NCI-H1694 treated with DMSO at 0.1 percent for 48 hours (cell line): ENCODE measurements at regions not wholly inside any gene's neighbourhood (a gene's known extent, or its start where the extent isn't known, plus 50 kb on each side); places are given as distances from the start of the nearest gene placed in this dataset.

Experiments used
- DNase-seq: peaks from one replicate; lab custom pipeline; 2025; lab: John Stamatoyannopoulos, UW

GRCh38 chr16:79372503-79373184, 227.9 kb downstream of the MAF start:
- DNase-seq, result no peak

GRCh38 chr16:79370736-79371135, 229.8 kb downstream of the MAF start:
- DNase-seq, result no peak

DNA sequence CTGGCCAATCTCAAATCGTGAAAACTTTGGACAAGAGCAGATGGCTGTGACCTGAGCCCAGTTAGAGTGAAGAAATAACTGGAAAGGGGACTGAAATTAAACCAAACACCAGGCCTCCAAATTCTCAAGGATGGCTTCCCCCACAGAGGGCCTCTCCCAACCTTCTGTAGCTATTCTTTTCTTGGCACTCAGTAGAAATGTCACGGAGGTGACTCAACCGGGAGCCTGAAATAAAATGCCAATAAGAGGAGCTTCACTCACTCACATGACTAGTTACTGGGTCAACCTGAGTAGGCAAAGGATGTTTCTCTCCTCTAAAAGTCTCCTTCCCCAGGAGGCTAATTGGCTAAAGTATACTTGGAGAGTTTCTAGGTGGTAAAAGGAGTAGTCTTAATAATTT, 230.7 kb downstream of the MAF start:
- no peak for DNase-seq

DNA sequence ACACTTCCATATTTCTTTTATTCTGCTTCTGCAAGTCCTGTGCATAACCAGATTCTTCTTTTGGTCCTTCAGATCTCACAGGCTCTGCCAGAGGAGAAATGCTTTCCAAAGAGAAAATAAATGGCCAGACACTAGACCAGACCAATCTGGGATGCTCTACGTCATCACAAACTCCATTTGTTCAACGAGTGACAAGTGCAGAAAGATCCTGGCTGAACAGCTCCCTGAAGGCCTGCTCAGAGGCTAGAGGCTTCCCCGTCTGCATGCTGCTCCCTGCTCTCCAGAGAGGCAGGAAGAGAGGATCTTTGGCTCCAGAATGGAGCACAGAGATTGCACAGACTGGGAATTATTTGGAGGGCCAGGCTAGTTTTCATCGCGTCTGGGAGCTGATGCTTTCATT, 232.7 kb downstream of the MAF start:
- DNase-seq, result no peak

DNA sequence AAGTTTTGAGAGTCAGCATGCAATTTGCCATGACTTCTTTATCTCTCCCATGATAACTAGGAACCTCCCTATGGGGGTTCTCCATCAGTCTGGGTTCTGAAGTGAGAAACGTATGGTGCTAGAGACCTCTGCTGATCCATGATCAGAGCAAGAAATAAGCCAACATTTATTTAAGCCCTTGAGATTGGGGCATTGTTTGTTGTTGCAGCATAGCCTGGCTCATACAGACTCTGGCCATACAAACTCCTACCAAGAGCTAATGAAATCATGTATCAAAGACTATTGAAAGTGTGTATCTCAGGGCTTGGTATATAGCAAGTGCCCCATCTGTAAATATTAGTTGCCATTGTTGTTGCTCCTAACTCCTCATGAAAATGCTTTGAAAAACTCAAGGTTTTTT, 233.9 kb downstream of the MAF start:
- no peak for DNase-seq

- DNase-seq, result no peak
Measured at GRCh38 chr16:79365702-79366101, 234.8 kb downstream of the MAF start.

- DNase-seq, result no peak
Measured at GRCh38 chr16:79363484-79363883, 237.1 kb downstream of the MAF start.

GRCh38 chr16:79363035-79363434, 237.5 kb downstream of the MAF start:
- no peak for DNase-seq

DNA sequence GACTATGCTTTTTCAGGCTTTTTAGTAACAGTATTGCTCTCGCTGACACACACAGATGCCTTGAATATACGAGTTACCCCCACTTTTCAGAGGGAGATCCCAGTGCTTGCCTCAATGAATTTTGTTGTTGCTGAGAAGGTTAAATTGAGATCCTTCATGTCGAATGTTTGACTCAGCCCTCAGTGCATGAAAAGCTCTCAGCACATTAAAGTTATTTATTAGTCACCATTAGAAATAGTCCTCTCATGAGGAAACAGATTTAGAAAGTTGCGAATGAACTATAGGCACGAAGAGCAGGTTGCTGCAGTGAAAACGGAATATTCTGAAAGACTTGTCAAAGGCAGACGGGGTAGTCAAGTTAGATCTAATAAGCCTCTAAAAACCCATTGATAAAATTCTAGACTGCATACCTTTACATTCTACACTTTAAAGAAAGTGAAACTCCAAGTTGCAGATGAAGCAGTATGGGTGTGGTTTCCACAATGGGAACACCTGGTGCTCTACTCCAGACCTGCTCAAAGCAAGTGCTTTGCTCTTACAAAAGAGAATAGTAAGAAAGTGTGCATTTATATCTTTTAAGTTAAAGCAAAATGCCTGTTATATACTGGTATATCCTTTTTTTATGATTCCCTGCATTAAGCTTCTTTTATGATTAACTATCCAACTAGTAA, 238.1 kb downstream of the MAF start:
- DNase-seq, result no peak

- DNase-seq, result no peak
Measured at GRCh38 chr16:79361132-79361751, 239.3 kb downstream of the MAF start.

DNA sequence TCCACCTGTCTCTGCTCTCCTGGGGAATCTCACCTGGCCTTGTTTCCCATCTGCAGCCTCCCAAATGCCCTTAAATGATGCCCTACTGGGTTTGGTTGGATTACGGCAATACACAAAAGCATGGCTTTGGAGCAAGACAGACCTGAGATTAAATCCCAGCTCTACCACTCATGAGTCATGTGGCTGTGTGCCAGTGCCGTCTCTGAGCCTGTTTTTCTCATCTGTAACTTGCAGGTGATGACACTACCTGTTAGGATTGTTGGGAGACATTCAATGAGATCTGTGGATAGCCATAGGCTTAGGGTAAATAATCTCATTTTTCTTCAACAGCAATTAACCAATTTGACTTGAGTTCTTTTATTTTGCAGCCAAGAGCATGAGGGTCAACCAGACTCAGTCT, 240.3 kb downstream of the MAF start:
- DNase-seq, result no peak

GRCh38 chr16:79359082-79359481, 241.5 kb downstream of the MAF start:
- no peak for DNase-seq

DNA sequence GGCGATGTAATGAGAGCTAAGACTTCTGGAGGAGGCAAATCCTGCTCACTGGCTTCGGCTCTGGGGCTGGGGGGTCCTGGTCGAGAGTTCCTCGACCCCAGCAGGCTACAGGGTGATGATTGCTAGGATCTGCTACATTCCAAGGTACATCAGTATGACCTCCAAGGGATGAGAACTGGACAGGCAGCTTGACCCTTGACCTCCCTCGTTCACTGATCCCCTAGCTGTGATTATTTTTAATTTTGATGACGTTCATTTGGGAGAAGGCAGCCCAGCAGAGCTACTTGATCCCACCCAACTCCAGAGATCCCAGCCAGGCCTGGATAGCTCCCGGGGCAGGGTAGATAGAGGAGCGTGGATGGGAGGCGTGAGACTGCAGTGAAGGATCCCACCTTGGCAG, 242.3 kb downstream of the MAF start:
- no peak for DNase-seq

DNA sequence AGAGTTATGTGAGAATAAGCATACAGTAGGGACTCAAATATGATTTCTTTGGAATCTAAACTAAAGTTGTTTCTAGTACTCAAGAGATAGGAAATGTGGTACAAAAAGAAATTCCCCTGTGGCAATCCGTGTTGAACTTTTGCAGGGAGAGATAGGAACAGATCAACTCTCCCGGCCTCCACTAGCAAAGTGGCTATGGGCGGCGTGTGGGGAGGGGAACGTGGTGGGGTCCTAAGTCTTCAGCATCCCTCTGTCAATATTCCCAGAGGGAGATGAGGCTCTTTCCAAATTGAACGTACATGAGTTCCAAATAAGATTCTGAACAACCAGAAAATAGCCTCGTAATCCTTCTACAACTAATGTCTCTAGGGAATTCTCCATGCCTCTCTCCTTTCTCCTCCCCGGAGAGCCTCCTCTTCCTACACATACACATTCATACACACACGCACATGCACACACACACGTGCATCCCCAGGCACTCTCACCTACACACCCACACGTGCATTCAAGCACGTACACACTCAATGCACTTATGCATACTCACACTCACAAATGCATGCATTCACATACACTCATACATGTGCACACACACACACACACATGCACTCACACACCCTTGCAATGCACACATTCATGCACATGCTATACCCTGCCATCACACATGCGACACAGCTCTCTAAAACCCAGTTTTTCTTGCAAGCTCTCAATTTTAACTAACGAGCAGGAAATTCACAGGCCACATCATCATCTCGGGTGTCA, 244.8 kb downstream of the MAF start:
- no peak for DNase-seq

DNA sequence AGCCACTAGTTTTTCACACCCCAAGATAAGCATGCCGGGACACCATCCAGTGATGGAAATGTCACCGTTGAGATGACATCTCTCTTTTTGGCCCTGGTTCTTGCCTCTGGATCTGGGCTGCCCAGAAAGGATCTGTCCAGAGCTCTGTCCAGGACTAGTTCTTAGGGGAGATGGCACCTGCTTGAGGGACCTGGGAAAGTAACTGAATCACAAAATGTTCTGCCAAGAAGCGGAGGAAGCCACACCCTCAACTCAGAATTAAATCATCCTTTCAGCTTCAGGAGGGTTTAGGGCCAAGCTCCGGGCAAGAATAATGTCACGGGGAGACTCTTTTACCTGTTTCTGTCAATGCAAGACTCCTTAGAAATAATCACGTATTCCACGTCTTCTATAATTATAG, 248.6 kb downstream of the MAF start:
- DNase-seq, result no peak

DNA sequence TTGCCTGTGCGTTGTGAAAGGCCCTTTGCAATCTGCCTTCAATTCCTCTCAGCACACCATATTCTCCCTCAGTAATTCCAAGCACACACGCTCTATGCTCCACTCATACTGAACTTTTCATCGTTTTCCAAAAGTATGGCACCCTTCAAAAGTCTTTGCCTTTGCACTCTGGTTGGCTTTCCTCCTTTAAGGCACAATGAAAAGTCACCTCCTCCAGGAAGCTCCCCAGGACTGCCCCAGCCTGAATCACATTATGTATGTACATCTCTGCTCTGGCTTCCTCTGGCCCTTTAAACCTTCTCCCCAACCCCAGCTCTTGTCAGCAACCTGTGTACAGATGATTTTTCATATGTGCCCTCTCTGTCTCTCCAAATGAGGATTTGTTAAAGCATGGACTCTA, 250.7 kb downstream of the MAF start:
- no peak for DNase-seq

- DNase-seq, result no peak
Measured at GRCh38 chr16:79348521-79349306, 251.8 kb downstream of the MAF start.

GRCh38 chr16:79347277-79347676, 253.3 kb downstream of the MAF start:
- no peak for DNase-seq

DNA sequence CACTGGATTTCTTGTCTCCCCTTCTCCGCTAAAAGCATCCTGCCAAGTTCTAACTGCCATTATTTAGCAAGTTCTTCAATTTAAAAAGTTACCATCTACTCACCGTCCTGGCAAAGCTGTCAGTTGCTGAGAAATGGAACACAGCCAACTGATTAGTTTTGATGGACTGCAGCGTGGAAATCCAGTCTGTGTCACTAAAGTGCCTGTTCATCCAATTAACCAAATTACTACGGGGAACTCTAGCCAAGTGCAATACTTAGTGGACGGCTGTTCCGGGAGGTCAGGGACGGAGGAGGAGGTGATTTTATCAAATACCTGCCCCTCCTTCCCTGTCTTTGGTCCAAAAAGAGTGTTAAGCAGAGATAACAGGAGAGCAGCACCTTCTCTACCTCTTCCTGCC, 260.7 kb downstream of the MAF start:
- no peak for DNase-seq

DNA sequence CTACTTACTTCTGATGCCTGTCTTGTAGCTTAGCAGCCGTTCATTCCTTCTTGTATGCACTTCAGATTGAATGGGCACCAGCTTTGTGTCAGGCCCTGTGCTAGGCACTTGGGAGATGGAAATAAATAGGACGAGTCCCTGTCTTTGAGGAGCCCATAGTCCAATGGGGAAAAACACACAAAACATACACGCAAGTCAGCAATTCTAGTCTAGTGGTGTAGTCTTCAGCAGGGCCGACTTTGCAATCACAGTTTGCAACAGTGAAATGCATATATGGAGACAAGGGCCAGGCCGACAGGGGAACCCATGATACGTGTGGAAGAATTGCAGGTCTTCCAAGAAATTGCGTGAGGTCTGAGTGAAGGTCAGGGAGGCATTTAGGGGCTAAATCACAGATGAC, 262.6 kb downstream of the MAF start:
- no peak for DNase-seq

- DNase-seq, result no peak
Measured at GRCh38 chr16:79336437-79337229, 263.9 kb downstream of the MAF start.
